GM23338 (cell line): ENCODE measurements at regions not wholly inside any gene's neighbourhood (a gene's known extent, or its start where the extent isn't known, plus 50 kb on each side); places are given as distances from the start of the nearest gene placed in this dataset.

Experiments
- EZH2 ChIP-seq: fragments of 200-600 bp; sonication (generic); IDR thresholded peaks from one replicate; pipeline ENCODE4 v1.8.0; 2017; ENCODE audit warnings: antibody characterized with exemption, mild to moderate bottlenecking, low read depth; ENCODE audit not compliant: unreplicated experiment
- EZH2phosphoT487 ChIP-seq: fragments of 200-600 bp; sonication (generic); IDR thresholded peaks from one replicate; pipeline ENCODE4 v1.8.1; 2018; ENCODE audit warnings: antibody characterized with exemption; ENCODE audit not compliant: unreplicated experiment
- TF ChIP-seq, protein P1 (sequence below), 2 experiments: fragments of 200-600 bp in 1 of 2; sonication (generic) in 1 of 2; conservative IDR thresholded peaks; 2 replicates each; pipeline versions ENCODE4 v1.5.1 to v1.6.1; 2016 to 2017; ENCODE audit warnings: antibody characterized with exemption in 2 of 2, low read depth in 2 of 2, mild to moderate bottlenecking in 2 of 2, moderate library complexity in 1 of 2

DNA sequence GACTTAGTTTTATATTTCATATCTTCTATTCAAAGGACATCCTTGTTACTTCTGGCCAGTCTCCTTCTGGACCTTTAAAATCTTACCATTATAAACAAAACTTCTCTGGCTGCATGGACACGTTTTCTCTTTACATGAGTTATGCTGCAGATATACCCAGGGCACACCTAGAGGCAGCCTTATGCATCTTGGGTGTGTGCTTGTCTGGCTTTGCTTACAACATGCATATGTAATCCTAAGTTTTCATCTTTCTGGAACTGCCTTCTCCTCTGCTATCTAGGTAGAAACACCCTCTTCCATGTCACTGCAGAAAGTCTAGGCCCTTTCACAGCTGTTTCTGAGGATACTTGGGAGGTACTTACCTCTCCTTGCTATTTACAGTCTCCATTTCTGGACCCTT is 185.8 kb upstream of the RAG2 start:
- TF ChIP-seq, protein P1, sequence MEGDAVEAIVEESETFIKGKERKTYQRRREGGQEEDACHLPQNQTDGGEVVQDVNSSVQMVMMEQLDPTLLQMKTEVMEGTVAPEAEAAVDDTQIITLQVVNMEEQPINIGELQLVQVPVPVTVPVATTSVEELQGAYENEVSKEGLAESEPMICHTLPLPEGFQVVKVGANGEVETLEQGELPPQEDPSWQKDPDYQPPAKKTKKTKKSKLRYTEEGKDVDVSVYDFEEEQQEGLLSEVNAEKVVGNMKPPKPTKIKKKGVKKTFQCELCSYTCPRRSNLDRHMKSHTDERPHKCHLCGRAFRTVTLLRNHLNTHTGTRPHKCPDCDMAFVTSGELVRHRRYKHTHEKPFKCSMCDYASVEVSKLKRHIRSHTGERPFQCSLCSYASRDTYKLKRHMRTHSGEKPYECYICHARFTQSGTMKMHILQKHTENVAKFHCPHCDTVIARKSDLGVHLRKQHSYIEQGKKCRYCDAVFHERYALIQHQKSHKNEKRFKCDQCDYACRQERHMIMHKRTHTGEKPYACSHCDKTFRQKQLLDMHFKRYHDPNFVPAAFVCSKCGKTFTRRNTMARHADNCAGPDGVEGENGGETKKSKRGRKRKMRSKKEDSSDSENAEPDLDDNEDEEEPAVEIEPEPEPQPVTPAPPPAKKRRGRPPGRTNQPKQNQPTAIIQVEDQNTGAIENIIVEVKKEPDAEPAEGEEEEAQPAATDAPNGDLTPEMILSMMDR (conservative IDR thresholded peaks at IDR 0.05; ENCODE audit: low read depth in 2 of 2): no peak
- TF ChIP-seq EZH2phosphoT487: no peak
- no peak for TF ChIP-seq EZH2
